H9 (cell line): ENCODE measurements at regions not wholly inside any gene's neighbourhood (a gene's known extent, or its start where the extent isn't known, plus 50 kb on each side); places are given as distances from the start of the nearest gene placed in this dataset.

ENCODE experiments used
- DNase-seq: peaks from one replicate; pipeline ENCODE4 v3.0.0-alpha.2; 2017
- H2AFZ ChIP-seq: one replicate; pipeline ENCODE4 v1.6.1; 2013; ENCODE audit warnings: mild to moderate bottlenecking, low read length, control low read depth, moderate library complexity
- H2AK5ac ChIP-seq: 2 replicates; pipeline ENCODE4 v1.6.1; 2013; ENCODE audit warnings: low read length, control low read depth, mixed read lengths; ENCODE audit not compliant: insufficient read length
- H2BK120ac ChIP-seq: one replicate; pipeline ENCODE4 v1.6.1; 2013; ENCODE audit warnings: low read depth, mild to moderate bottlenecking, low read length, control low read depth, inconsistent platforms; ENCODE audit not compliant: poor library complexity, severe bottlenecking
- H2BK12ac ChIP-seq: 2 replicates; pipeline ENCODE4 v1.6.1; 2013; ENCODE audit warnings: low read length, control low read depth, mixed read lengths, low read depth; ENCODE audit not compliant: insufficient read length
- H2BK15ac ChIP-seq: 2 replicates; pipeline ENCODE4 v1.6.1; 2013; ENCODE audit warnings: low read depth, low read length, control low read depth
- H2BK20ac ChIP-seq: one replicate; pipeline ENCODE4 v1.6.1; 2013; ENCODE audit warnings: low read depth, mild to moderate bottlenecking, low read length, control low read depth, inconsistent platforms; ENCODE audit not compliant: poor library complexity, severe bottlenecking
- H2BK5ac ChIP-seq: 2 replicates; pipeline ENCODE4 v1.6.1; 2013; ENCODE audit warnings: low read length, control low read depth, mixed read lengths; ENCODE audit not compliant: insufficient read length
- H3K14ac ChIP-seq: 2 replicates; pipeline ENCODE4 v1.6.1; 2013; ENCODE audit warnings: low read length, control low read depth; ENCODE audit not compliant: insufficient read depth
- H3K18ac ChIP-seq: 2 replicates; pipeline ENCODE4 v1.6.1; 2013; ENCODE audit warnings: low read depth, mild to moderate bottlenecking, mixed read lengths, low read length, control low read depth; ENCODE audit not compliant: insufficient read length
- H3K23ac ChIP-seq: 2 replicates; pipeline ENCODE4 v1.6.1; 2013; ENCODE audit warnings: low read length, control low read depth, mixed read lengths, low read depth; ENCODE audit not compliant: insufficient read length
- H3K23me2 ChIP-seq: 2 replicates; pipeline ENCODE4 v1.6.1; 2013; ENCODE audit warnings: low read depth, mild to moderate bottlenecking, mixed read lengths, low read length, control low read depth; ENCODE audit not compliant: insufficient read length, poor library complexity, severe bottlenecking
- H3K27ac ChIP-seq: 2 replicates; pipeline ENCODE4 v1.5.1; 2013; ENCODE audit warnings: low read length, control low read depth, mixed read lengths, low read depth; ENCODE audit not compliant: insufficient read length
- H3K27me3 ChIP-seq: 2 replicates; pipeline ENCODE4 v1.6.1; 2013; ENCODE audit warnings: low read length, control low read depth, inconsistent platforms; ENCODE audit not compliant: insufficient read depth
- H3K4ac ChIP-seq: 2 replicates; pipeline ENCODE4 v1.6.1; 2013; ENCODE audit warnings: low read depth, mild to moderate bottlenecking, control low read depth, inconsistent platforms, low read length, moderate library complexity
- H3K4me1 ChIP-seq: 2 replicates; pipeline ENCODE4 v1.6.1; 2013; ENCODE audit warnings: low read length, control low read depth, inconsistent platforms; ENCODE audit not compliant: insufficient read depth
- H3K4me2 ChIP-seq: 2 replicates; pipeline ENCODE4 v1.6.1; 2013; ENCODE audit warnings: low read length, control low read depth, mixed read lengths; ENCODE audit not compliant: insufficient read length, insufficient read depth
- H3K56ac ChIP-seq: 2 replicates; pipeline ENCODE4 v1.6.1; 2013; ENCODE audit warnings: low read depth, mild to moderate bottlenecking, mixed read lengths, low read length, control low read depth; ENCODE audit not compliant: insufficient read length
- H3K79me1 ChIP-seq: 2 replicates; pipeline ENCODE4 v1.6.1; 2013; ENCODE audit warnings: low read depth, mild to moderate bottlenecking, moderate library complexity, low read length, control low read depth, inconsistent platforms; ENCODE audit not compliant: insufficient read depth, poor library complexity, severe bottlenecking
- H3K79me2 ChIP-seq: 2 replicates; pipeline ENCODE4 v1.6.1; 2013; ENCODE audit warnings: low read length, control low read depth, inconsistent platforms; ENCODE audit not compliant: insufficient read depth
- H3K9ac ChIP-seq: 2 replicates; pipeline ENCODE4 v1.6.1; 2013; ENCODE audit warnings: low read length, control low read depth, mixed read lengths; ENCODE audit not compliant: insufficient read length; ENCODE audit errors: extremely low read depth
- H3K9me3 ChIP-seq: one replicate; pipeline ENCODE4 v1.6.1; 2013; ENCODE audit warnings: low read depth, low read length, inconsistent platforms; ENCODE audit not compliant: control insufficient read depth
- H3T11ph ChIP-seq: one replicate; pipeline ENCODE4 v1.6.1; 2013; ENCODE audit warnings: mild to moderate bottlenecking, low read length, control low read depth, inconsistent platforms
- H4K20me1 ChIP-seq: one replicate; pipeline ENCODE4 v1.6.1; 2013; ENCODE audit not compliant: control insufficient read depth, insufficient read length, insufficient read depth
- H4K5ac ChIP-seq: 2 replicates; pipeline ENCODE4 v1.6.1; 2013; ENCODE audit warnings: low read depth, mild to moderate bottlenecking, mixed read lengths, low read length, control low read depth; ENCODE audit not compliant: insufficient read length
- H4K8ac ChIP-seq: replicated peaks from 2 replicates; pipeline ENCODE4 v1.6.1; 2013; ENCODE audit warnings: low read length, control low read depth, mixed read lengths, low read depth; ENCODE audit not compliant: insufficient read length
- H4K91ac ChIP-seq: 2 replicates; pipeline ENCODE4 v1.6.1; 2013; ENCODE audit warnings: low read depth, mild to moderate bottlenecking, moderate library complexity, mixed read lengths, low read length, control low read depth; ENCODE audit not compliant: insufficient read length
- H3K27ac Mint-ChIP-seq, 3 experiments: 2 replicates in 2 of 3; 3 replicates in 1 of 3; pipeline ENCODE4 v1.8.0; 2020 to 2021; ENCODE audit warnings: mixed read lengths in 3 of 3, mild to moderate bottlenecking in 1 of 3, moderate library complexity in 1 of 3
- H3K27me3 Mint-ChIP-seq: 2 replicates; pipeline ENCODE4 v1.8.0; 2021; ENCODE audit warnings: low read depth, mild to moderate bottlenecking, moderate library complexity, mixed read lengths
- H3K36me3 Mint-ChIP-seq, 3 experiments: 2 replicates in 2 of 3; 3 replicates in 1 of 3; pipeline ENCODE4 v1.8.0; 2020 to 2021; ENCODE audit warnings: low read depth in 3 of 3, mixed read lengths in 3 of 3; ENCODE audit not compliant: insufficient read depth in 1 of 3
- H3K4me1 Mint-ChIP-seq, 2 experiments: 2 replicates each; pipeline ENCODE4 v1.8.0; 2020; ENCODE audit warnings: mixed read lengths in 2 of 2
- H3K4me3 Mint-ChIP-seq, 2 experiments: 2 replicates in 1 of 2; 3 replicates in 1 of 2; pipeline ENCODE4 v1.8.0; 2020 to 2021; ENCODE audit warnings: mild to moderate bottlenecking in 2 of 2, mixed read lengths in 2 of 2, moderate library complexity in 1 of 2
- H3K9me3 Mint-ChIP-seq, 2 experiments: 2 replicates in 1 of 2; 3 replicates in 1 of 2; pipeline ENCODE4 v1.8.0; 2020; ENCODE audit warnings: mild to moderate bottlenecking in 2 of 2, mixed read lengths in 2 of 2, moderate library complexity in 1 of 2
- WGBS: extraction: QIAGEN DNeasy Blood & Tissue Kit; methylation state at CpG from one replicate; pipeline ENCODE4 v1.1.7; 2013; ENCODE audit warnings: missing lambda C conversion rate, low lambda C conversion rate, mixed read lengths; ENCODE audit not compliant: insufficient read length; ENCODE audit errors: extremely low coverage; 5-methylcytosine and 5-hydroxymethylcytosine counted together
- TF ChIP-seq, protein P1 (sequence below): fragments of 200-600 bp; sonication (generic); conservative IDR thresholded peaks from 3 replicates; pipeline ENCODE4 v1.8.0; 2021; ENCODE audit warnings: antibody characterized with exemption, mild to moderate bottlenecking

DNA sequence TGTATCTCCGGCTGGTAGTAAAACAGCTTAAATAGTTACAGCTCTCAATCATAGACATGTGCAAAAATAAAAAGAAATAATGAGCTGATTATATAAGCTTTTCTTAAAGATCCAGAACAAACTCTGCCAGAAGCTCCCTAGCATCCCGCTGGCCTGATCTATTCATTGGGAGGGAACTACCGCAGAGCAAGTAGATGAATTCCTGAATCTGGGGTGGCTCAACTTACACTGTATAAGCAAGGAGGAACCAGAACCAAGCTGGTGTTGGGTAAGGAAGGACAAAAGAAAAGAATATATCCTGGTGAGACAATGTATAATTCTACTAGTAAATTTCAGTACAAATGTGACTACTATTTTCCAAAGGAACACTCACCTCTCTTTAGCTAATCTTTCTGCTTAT lies 1122.2 kb downstream of the OLFM4 start:
- Histone ChIP-seq H3K23ac (no peak overlapping the region), H2BK12ac (no peak overlapping the region), H2BK5ac (no peak overlapping the region), H3K4me2 (no peak overlapping the region), H3K4me1 (no peaks in the 10 kb centered on the region; the same call in 1 of the 2 replicates), H2AFZ (no peak overlapping the region), H2BK15ac (no peak overlapping the region), H3K4ac (no peak overlapping the region), H2BK20ac (no peak overlapping the region), H4K20me1 (no peaks in the 10 kb centered on the region), H3K23me2 (no peaks in the 10 kb centered on the region), H3K56ac (no peak overlapping the region), H4K91ac (no peak overlapping the region), H3K27ac (no peak overlapping the region), H4K5ac (no peak overlapping the region), H2AK5ac (no peak overlapping the region), H3K27me3 (no peaks in the 10 kb centered on the region), H3K79me1 (no peaks in the 10 kb centered on the region), H3K79me2 (no peaks in the 10 kb centered on the region), H2BK120ac (no peak overlapping the region), H3K9me3 (no peaks in the 10 kb centered on the region), H3T11ph (no peak overlapping the region), H4K8ac (no peak overlapping the region), H3K9ac (no peak overlapping the region), H3K18ac (no peak overlapping the region), H3K14ac (no peak overlapping the region)
- TF ChIP-seq, protein P1, sequence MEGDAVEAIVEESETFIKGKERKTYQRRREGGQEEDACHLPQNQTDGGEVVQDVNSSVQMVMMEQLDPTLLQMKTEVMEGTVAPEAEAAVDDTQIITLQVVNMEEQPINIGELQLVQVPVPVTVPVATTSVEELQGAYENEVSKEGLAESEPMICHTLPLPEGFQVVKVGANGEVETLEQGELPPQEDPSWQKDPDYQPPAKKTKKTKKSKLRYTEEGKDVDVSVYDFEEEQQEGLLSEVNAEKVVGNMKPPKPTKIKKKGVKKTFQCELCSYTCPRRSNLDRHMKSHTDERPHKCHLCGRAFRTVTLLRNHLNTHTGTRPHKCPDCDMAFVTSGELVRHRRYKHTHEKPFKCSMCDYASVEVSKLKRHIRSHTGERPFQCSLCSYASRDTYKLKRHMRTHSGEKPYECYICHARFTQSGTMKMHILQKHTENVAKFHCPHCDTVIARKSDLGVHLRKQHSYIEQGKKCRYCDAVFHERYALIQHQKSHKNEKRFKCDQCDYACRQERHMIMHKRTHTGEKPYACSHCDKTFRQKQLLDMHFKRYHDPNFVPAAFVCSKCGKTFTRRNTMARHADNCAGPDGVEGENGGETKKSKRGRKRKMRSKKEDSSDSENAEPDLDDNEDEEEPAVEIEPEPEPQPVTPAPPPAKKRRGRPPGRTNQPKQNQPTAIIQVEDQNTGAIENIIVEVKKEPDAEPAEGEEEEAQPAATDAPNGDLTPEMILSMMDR = no peak
- Mint-ChIP-seq H3K27me3 (no peaks in the 10 kb centered on the region), H3K36me3 (no peaks in the 10 kb centered on the region), H3K4me1 (peaks cover 13 to 19% of the 10 kb centered on the region in 2 experiments), H3K4me3 (no peak overlapping the region), H3K9me3 (no peaks in the 10 kb centered on the region), H3K27ac (no peak overlapping the region)
- no CpG with 5 or more reads among the region's 3 CpGs for whole genome bisulfite sequencing
- no peak for DNase-seq
